HG03378 (cell line): ENCODE measurements at regions not wholly inside any gene's neighbourhood (a gene's known extent, or its start where the extent isn't known, plus 50 kb on each side); places are given as distances from the start of the nearest gene placed in this dataset.

Experiments
- ATAC-seq: cut with Tn5 transposase; IDR thresholded peaks from one replicate; pipeline ENCODE4 v1.9.1; 2021; ENCODE audit warnings: mild to moderate bottlenecking, moderate library complexity; ENCODE audit not compliant: unreplicated experiment

- no peak for ATAC-seq
Observed at GRCh38 chr2:8165550-8165949, 516.3 kb upstream of the ID2 start.

- no peak for ATAC-seq
Observed at GRCh38 chr2:8168022-8168717, 513.7 kb upstream of the ID2 start.

- ATAC-seq = no peak
Observed at GRCh38 chr2:8168876-8169424, 512.9 kb upstream of the ID2 start.

- no peak for ATAC-seq
Observed at GRCh38 chr2:8169443-8169842, 512.4 kb upstream of the ID2 start.

- no peak for ATAC-seq
Observed at GRCh38 chr2:8170552-8171327, 511.1 kb upstream of the ID2 start.

GRCh38 chr2:8171608-8172007 lies 510.2 kb upstream of the ID2 start:
- no peak for ATAC-seq

GRCh38 chr2:8172661-8173060 lies 509.2 kb upstream of the ID2 start:
- ATAC-seq = no peak

GRCh38 chr2:8174641-8175257 lies 507.1 kb upstream of the ID2 start:
- no peak for ATAC-seq

- ATAC-seq = no peak
Observed at GRCh38 chr2:8176887-8177286, 505.0 kb upstream of the ID2 start.

- ATAC-seq = no peak
Observed at GRCh38 chr2:8177566-8177965, 504.3 kb upstream of the ID2 start.

- ATAC-seq = no peak
Observed at GRCh38 chr2:8178911-8179310, 502.9 kb upstream of the ID2 start.

- ATAC-seq = no peak
Observed at GRCh38 chr2:8189316-8189715, 492.5 kb upstream of the ID2 start.

- no peak for ATAC-seq
Observed at GRCh38 chr2:8190279-8190678, 491.6 kb upstream of the ID2 start.

- no peak for ATAC-seq
Observed at GRCh38 chr2:8191427-8191826, 490.4 kb upstream of the ID2 start.

- ATAC-seq = no peak
Observed at GRCh38 chr2:8193146-8193545, 488.7 kb upstream of the ID2 start.

GRCh38 chr2:8193686-8194615 lies 487.9 kb upstream of the ID2 start:
- ATAC-seq = no peak

- ATAC-seq = no peak
Observed at GRCh38 chr2:8195784-8196183, 486.1 kb upstream of the ID2 start.

- no peak for ATAC-seq
Observed at GRCh38 chr2:8196316-8196715, 485.5 kb upstream of the ID2 start.

GRCh38 chr2:8197101-8197500 lies 484.8 kb upstream of the ID2 start:
- no peak for ATAC-seq

GRCh38 chr2:8197825-8198224 lies 484.0 kb upstream of the ID2 start:
- ATAC-seq = no peak
